GM21529 (cell line): ENCODE measurements at regions not wholly inside any gene's neighbourhood (a gene's known extent, or its start where the extent isn't known, plus 50 kb on each side); places are given as distances from the start of the nearest gene placed in this dataset.

ENCODE experiments used
- ATAC-seq: cut with Tn5 transposase; IDR thresholded peaks from one replicate; pipeline ENCODE4 v1.9.1; 2021; ENCODE audit not compliant: unreplicated experiment

DNA sequence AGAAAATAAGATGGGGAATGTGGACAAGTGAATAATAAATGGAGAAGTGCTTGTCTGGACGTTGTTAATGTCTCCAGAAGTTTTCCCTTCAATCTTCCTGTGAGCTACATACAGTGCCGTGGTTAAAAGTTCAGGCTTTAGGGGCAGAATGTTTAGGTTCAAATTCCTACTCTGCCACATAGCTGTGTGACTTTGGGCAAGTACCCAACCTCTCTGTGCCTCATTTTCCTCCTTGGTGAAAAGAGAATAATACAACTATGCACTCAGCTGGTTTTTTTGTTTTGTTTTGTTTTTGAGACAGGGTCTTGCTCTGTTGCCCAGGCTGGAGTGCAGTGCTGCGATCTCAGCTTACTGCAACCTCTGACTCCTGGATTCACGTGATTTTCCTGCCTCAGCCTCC lies 143.5 kb downstream of the CHIC2 start:
- no peak for ATAC-seq

DNA sequence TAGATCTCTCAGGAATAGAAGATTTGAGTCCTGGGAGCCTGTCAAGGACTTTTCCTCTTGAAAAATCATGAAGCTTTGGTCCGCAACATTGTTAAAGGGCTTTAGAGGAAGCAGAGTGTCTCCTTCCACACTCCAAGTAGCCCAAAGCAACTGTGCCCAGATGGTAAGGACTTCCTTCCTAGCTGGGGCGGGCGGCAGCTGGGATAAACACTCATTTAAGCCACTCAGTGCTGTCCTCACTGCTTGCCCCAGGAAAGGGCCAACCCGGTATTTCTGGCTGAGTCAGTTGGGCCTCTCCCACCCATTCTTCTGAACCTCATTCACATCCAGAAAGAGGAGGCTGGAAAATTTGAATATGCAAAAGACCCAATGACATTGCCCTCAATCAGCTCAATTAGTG lies 144.3 kb downstream of the CHIC2 start:
- no peak for ATAC-seq

DNA sequence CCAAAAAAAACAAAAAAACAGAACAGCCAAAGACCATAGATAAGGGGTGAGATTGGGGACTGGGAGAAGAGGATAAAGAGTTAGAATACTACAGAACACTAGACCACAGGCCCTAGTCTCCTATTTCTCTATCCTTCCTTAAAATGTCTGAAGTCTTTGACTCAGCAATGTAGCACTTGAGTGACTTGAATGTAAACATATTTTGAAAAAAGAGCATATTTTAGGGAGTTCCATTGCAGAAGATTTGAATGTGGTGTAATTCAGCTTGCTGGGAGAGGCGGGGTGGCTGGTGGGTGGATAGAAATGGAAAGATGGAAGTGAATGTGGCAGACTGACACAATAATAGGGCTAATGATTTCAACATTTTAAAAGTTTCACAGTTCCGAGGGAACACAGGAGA lies 144.9 kb downstream of the CHIC2 start:
- ATAC-seq = no peak

DNA sequence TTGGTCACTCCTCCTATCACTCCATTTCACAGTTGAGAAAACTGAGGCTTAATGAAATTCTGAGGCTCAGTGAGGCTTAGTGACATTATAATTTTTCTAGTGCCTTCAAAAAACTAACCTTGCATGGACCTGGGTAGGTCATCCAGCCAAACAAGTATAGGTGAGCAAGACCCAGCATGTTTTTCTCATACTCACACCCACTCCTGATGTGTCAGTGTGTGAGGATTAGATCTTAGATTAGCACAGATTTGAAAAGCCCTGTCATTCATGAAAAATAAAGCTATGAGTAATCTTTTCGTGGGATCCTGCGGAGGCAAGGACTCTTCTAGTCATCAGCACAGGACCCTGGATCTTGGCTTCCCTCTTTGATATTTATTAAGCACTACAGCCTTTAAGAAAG lies 146.7 kb downstream of the CHIC2 start:
- ATAC-seq = no peak

DNA sequence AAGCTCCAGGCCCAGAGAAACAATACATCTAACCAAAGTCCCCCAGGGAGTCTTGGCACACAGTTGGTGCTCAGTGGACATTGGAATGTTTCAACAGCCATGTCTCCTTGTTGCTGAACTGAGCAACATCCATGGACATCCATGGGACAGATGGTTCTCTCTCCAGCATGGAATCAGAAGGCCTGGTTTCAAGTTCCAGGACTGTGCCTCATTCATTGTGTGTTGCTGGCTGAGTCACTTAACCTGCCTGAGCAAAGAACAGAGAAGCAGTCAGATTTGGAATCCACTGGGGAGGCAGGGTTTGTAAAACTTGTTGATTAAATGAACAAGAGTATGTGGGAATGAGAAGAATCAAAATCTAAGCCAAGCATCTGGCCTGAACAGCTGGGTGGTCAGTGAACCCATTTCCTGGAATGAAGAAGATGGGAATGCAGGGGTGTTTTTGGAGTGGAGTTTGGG lies 147.9 kb downstream of the CHIC2 start:
- no peak for ATAC-seq

DNA sequence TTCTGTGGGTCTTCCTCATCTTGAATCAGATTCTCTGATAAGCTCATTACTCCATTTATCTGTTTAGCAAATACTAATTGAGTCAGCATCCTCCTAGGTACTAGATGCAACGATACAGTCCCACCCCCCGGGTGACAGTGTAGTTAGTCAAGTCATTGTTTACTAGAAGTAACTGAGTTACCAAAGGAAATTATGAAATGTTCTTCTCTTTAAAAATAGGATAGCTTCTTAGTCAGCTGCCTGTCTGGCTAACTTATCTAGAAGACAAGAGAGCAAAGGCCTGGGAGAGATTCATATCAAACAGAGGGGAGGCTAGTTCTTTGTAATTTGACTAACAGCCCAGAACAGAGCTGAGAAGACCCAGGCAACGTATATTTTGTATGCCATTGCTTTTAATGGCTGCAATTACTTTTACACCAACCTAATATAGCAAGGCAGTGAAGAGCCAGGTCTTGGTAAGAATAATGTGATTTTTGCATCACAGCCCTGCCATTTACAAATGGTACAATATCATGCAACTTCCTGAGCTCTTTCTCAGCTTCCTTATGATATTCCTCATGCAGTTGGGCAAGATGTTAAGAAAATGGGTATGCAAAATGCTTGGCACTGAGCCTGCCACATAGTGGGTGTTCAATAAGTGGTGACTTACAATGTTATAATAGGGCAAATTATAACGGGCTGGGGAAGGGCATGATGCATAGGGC lies 149.9 kb downstream of the CHIC2 start:
- no peak for ATAC-seq

DNA sequence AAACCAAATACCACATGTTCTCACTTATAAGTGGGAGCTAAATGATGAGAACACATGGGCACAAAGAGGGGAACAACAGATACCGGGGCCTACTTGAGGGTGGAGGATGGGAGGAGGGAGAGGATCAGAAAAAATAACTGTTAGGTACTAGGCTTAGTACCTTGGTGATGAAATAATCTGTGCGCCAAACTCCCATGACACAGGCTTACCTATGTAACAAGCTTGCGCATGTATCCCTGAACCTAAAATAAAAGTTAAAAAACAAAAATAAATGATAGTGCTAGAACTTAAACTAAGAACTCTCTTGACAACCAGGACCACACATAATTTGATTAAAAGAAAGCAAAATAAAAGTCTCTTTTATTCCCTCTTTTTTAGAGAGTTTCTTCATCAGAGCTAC lies 150.6 kb downstream of the CHIC2 start:
- no peak for ATAC-seq

DNA sequence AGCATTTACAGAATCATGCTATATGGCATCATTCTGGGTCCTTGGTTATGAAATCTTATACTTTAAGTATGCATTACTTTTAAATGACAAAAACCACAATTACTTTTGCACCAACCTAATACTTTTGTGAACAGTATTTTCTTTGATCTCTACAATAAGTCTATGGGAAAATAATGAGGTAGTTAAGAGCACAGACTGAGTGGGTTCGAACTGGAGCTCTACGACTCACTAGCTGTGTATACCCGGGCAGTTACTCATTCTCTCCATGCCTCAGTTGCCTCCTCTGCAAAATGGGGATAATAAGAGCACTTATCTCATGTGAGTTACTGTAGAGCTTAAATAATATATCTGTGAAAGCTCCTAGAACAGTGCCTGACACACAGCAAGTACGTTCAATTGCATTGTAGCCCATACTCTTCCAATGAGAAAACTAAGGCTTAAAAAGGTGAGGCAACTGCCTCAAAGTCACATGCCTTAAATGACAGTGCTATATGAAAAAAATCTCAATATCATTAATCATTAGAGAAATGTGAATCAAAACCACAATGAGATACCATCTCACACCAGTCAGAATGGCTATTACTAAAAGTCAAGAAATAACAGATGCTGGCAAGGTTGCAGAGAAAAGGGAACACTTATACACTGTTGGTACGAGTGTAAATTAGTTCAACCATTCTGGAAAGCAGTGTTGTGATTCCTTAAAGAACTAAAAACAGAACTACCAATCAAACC lies 151.5 kb downstream of the CHIC2 start:
- no peak for ATAC-seq

DNA sequence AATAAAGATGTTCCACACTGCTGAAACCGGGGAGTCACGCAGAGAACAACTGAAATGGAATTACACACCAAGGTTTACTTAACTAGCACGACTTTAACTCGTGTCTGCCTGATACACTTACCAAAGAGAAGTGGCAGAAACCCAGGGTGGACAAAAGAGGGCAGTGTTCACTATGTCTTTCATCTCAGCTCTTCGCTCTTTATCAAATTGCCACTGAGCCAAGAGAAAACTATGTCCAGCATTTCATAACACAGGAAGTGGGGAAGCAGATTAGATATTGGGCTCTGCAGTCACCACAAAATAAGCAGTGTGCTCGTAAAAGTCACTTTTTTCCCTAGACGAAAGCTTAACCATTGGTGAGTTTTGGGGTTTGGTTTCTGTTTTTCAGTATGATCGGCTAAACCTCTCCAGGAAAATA lies 155.7 kb downstream of the CHIC2 start:
- peak; percentile 67 for ATAC-seq

DNA sequence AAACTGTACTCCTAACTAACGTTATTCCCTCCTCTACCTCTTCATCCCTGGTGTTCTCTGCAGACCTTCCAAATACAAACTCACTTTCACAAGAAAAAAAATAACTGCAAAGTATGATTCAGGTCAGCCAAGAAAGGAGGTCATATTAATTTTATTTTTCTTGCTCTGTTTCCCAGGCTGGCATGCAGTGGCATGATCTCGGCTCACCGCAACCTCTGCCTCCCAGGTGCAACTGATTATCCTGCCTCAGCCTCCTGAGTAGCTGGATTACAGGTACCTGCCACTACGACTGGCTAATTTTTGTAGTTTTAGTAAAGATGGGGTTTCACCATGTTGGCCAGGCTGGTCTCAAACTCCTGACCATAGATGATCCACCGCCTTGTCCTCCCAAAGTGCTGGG lies 156.6 kb downstream of the CHIC2 start:
- ATAC-seq = no peak

DNA sequence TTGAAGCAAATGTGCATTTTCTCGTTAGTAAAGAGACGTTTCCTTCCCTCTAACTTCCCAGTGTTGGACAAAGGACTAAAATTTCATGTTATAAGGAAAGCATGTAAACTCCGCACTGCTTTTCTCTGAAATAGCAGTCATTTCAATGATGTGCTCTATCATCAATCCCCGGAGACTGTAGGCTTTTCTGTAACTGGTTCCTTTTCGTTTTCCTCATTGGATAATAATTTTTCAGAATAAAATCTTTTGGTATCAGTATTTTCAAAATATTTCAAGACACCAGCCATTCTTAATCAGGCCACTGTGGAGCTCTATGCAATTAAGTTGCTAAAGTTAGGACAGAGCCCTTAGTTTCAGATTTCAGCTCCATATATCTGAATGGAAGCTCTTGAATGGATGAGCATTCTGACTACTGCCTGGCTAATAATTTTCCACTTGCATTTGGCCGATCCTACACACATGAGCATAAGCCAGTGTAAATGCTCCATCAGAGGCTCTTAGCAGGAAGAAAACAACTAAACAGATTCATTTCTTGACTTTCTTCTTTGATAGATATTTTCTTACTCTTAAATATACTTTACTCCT lies 157.7 kb downstream of the CHIC2 start:
- ATAC-seq = no peak

DNA sequence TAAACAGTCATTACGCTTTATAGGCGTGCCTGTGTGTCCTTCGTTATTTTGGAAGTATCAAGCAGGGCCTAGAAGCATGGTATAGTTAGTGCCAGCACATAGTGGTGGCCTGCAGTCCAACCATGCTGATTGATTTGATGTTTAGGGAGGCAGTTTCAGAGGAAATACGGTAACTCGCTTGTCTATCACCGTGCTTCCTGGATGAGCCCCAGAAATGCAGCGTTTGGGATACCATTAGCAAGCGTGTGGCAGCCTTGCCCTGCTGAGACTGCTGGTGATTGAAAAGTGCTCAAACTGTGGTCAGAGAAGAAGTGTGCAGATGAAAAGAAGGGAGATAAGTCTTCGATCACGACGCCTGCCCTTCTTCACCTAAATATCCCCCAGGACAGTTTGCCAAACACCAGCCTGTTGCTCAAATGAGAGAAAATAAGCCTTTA lies 158.4 kb downstream of the CHIC2 start:
- ATAC-seq = peak; percentile 56

DNA sequence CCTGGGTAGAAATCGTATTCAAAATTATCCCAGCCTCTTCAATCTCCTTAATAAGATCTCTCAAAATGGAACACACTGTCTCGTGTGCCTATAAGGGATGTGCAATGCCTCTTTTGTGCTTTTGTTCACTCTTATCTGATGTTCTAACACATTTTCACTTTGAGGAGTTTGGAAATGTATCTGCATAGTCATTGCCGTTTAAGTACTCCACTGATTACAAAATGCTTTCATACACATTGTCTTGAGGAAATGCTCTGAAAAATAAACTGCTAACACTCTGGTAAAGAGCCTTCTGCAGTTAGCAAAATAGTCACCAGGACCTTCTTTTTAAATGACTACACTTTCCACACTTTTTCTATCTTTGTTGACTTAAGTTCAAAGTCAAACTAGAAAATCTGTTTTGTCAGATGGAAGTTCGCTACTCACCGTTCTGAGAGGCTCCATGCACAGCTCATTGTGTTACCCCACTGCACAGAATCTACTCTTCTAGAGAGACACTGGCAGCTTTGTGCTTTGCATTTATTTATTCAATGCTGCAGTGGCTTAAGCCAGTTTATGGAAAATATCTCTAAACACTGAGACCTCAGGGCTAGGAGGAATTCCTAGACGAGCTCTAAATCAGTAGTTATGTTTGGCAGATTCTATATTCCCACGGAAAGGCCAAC lies 159.0 kb downstream of the CHIC2 start:
- ATAC-seq = no peak

DNA sequence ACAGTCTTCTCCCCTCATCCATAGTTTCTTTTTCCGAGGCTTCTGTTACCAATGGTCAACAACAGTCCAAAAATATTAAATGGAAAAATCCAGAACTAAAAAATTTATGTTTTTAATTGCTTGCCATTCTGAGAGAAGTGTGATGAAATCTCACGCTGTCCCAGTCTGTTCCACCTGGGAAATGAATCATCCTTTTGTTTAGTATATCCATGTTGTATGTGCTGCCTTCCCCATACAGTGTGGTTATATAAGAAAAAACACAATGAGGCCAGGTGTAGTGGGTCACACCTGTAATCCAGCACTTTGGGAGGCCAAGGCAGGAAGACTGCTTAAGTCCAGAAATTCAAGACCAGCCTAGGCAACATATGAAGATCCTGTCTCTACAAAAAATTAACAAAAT lies 161.6 kb downstream of the CHIC2 start:
- ATAC-seq = no peak

DNA sequence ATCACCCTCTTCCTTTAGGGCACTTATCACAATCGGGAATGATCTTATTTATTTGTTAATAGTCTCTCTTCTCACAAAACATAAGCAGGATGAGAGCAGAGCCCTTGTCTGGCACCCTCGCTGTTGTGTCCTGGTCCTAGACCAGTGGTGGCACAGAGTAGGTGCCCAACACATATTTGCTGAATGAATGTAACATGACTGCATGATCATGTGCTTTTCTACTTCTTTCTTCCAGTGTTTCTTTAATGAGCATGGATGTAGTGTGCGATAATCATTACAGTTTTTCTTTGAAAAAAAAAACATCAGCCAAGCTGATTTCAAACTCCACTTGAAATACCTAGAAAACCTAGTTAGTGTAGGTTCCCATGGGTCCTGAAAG lies 164.1 kb downstream of the CHIC2 start:
- no peak for ATAC-seq

DNA sequence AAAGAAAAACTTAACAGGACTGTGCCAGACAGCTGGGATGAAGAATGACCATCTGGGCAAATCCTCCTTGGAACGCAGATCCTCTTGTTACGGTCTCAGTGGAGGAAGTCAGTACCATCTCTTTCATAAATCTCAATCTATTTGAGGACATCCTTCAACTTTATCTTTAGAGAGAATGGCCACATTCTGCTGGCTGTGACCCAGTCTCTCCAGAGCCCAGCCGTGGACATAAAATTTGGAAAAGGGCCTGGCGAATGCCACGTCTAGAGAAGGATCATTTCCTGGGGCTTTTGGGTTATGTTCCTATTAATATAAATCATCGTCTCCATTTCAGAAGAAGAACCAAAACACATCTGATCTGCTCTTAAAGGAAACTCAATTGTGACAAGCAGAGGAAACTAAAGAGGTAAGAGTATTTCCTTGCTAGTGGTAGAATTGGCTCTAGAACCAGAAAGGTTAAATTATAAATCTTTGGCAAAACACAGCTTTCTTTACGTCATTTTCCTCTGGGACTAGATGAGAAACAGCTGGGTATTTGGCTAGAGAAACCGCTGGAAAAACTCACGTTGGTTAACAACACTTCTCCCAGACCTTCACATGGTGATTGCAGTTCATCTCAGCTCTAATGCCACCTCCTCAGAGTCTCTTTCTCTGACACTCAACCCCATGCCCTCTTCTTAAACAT lies 164.7 kb downstream of the CHIC2 start:
- no peak for ATAC-seq

DNA sequence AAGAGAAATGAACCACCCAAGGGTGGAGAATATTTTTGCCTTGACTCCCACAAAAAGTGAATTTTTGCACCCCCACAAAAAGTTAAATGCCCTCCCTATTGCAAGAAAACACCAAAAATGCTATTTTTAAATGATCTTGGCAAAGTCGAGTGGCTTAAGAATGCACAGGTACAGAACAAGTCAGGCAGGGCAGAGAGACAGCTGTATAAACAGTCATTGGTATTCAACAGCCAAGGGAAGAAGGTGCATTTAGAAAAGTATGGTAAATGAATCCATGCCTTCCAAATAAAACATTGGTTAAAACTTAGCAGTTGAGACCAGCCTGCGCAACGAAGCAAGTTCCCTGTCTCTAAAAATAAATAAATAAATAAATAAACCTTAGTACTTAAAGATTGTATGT lies 169.3 kb downstream of the CHIC2 start:
- ATAC-seq = no peak

DNA sequence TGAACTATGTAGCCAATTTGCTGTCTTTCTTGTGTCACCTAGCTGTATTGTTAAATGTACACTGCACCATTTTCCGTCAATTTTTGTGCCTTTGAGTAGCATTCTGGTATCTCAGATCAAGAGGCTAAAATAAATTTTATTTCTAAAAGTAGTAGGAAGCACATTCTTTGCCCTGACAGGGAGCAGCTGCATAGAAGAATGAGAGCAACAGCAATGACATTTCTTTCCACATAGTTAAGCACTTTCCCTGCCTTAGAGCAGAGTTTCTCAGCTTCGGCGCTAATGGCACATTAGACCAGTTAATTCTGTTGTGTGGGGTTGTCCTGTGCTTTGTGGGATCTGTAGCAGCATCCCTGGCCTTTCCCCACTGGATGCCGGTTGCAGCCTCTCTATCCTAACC lies 173.9 kb downstream of the CHIC2 start:
- no peak for ATAC-seq

DNA sequence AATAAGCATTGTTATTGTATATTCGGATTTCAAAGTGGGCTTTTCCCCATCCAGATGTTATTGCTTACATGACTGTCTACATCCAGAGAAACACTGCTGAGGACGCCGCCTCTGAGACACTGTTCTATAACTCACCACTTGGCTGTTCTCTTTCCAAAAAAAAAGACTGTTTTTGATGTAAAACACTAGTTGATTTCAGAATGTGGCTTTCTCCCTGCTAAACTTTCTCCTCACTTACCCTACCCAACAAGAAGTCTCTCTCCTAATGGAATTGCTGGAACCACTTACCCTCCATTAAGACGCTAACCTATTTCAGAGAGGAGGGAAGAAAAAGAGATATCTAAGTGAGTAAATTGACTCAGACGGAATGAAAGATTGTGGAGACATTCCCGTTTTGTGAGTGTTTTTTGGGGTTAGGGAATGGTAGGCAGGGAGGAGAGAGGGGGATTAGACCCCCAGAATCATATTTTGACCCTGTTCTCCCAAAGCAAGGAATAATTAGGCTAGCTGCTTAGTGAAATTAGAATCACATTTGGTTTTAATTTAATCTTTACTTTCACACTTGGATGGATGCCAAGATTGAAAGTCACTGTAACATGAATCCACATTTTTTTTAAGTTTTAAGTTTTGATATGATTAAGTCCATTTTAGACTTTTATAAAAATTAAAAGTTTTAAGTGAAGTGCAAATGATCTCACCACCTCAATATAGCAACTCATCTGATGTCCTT lies 174.9 kb downstream of the CHIC2 start:
- no peak for ATAC-seq

DNA sequence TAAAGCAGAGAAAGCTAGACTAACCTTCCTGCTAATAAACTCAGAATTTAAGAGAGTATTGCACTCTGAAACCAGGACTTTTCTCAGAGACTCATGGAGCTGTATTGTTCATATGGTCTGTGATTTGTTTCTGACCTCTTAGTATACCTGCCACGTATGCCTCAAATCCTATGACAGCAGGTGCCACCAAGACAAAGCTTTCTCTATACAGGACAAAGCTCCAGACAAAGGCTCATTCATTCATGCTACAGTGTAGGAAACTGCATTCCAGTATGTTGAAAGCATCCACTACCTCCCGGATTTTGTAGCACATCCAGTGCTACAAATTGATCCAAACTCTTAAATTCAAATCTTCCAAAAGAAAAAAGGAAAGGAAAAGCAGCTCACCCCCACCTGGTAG lies 178.3 kb downstream of the CHIC2 start:
- ATAC-seq = no peak

DNA sequence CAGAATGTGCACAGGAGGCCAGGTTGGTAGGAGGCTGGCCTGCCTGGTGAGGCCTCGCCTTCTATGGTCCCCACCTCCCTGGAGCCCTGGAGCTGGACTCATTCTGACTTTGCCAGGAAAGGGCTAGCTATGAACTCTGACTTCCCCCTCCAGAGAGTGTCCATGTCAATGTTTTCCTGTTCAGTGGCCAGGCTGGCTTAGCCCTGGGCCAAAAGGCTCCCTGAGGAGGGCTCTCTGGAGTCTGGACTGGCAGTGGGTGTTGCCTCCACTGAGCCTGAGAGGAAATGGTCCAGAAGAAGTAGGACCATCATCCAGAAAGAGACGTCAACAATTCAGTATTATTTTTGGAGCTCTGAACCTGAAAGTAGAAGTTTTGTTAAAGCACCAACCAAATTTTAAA lies 178.7 kb downstream of the CHIC2 start:
- no peak for ATAC-seq
